Testis (tissue), 2 donors: ENCODE measurements at regions not wholly inside any gene's neighbourhood (a gene's known extent, or its start where the extent isn't known, plus 50 kb on each side); places are given as distances from the start of the nearest gene placed in this dataset.
"Not testable (repeated sequence)": the region's sequence is repeated elsewhere in the genome, so short reads cannot be mapped to it uniquely, and the experiment has no call there.

Source experiments
- CTCF ChIP-seq, 3 experiments: fragments of 450-650 bp in 2 of 3; fragments of 200-600 bp in 1 of 3; sonication (generic) in 1 of 3; IDR thresholded peaks; one replicate each; pipeline ENCODE4 v1.5.1; 2016 to 2019; ENCODE audit warnings: antibody characterized with exemption in 3 of 3, mild to moderate bottlenecking in 2 of 3, moderate library complexity in 1 of 3
- POLR2A ChIP-seq: fragments of 450-650 bp; IDR thresholded peaks from one replicate; pipeline ENCODE4 v1.6.1; 2017; ENCODE audit warnings: antibody characterized with exemption, mild to moderate bottlenecking, moderate library complexity

- peak in 1 of 3 experiments; percentile 67 for TF ChIP-seq CTCF (IDR thresholded peaks at IDR 0.05)
- not testable (repeated sequence) for TF ChIP-seq POLR2A
Measured at GRCh38 chr3:75552095-75552494, 112.0 kb upstream of the FRG2C start.
